ENCODE measurements at regions not wholly inside any gene's neighbourhood (a gene's known extent, or its start where the extent isn't known, plus 50 kb on each side); places are given as distances from the start of the nearest gene placed in this dataset.
"Not testable (repeated sequence)": the region's sequence is repeated elsewhere in the genome, so short reads cannot be mapped to it uniquely, and the experiment has no call there.

- no peak for DNase-seq (ENCODE audit: low read depth in 3 of 3, low spot score in 2 of 3)
Observed at GRCh38 chr10:124173298-124173900, 80.0 kb upstream of the CHST15 start.

DNA sequence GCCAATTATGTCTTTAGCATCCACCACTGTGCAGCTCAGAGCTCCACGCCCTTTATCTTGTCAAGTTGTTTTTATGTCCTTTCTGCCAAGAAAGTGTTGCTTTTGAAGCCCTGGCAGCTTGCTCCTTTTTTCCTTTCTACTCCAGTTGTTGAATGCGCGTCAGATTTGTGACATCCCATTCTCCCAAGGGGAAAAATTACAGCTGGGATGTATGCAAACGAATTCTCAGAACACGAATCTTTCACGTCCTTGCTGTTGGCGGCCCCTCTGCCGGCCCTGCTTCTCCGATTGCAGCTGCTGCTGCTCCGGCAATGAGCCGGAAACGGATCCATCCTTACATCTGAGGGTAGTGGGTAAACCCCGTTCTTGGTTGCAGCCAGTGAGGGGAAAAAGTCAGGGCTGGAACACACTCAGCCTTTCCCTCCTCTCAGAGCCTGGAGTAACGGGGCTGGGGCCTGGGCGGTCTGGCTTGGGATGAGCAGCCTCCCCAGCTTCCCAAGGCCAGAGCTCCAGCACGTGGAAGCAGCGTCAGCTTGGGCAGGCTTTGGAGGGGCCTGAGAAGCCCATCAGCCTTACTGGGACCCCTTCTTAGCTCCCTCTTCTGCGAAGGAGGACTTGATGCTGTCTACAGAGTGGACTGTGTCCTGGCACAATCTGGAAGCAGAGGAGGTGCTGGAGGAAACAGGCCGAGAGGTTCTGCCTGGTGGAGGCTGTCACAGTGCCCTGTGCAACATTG lies 79.0 kb upstream of the CHST15 start:
- no peak for DNase-seq (ENCODE audit: low read depth in 3 of 3, low spot score in 2 of 3)

- no peak for DNase-seq (ENCODE audit: low read depth in 3 of 3, low spot score in 2 of 3)
Observed at GRCh38 chr10:124171561-124171960, 78.2 kb upstream of the CHST15 start.

DNA sequence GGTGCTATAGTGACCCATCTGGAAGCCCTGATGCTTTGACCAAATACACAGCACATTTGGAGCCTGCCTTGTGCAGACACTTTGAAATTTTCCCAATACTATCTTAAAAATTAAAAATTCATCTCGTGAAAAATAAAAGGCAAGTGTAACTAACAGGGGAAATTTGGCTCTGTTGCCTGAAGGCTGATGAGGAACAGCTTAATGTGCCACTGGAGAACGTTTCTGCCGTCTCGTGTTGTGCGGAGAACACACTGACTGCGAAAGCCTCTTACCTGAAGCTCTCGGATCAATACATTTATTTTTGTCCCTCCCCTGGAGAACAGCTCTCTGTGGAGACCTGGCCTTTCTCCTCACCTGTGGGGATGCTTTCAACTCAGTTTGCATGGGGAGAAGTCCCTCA lies 77.2 kb upstream of the CHST15 start:
- no peak for DNase-seq (ENCODE audit: low read depth in 3 of 3, low spot score in 2 of 3)

DNA sequence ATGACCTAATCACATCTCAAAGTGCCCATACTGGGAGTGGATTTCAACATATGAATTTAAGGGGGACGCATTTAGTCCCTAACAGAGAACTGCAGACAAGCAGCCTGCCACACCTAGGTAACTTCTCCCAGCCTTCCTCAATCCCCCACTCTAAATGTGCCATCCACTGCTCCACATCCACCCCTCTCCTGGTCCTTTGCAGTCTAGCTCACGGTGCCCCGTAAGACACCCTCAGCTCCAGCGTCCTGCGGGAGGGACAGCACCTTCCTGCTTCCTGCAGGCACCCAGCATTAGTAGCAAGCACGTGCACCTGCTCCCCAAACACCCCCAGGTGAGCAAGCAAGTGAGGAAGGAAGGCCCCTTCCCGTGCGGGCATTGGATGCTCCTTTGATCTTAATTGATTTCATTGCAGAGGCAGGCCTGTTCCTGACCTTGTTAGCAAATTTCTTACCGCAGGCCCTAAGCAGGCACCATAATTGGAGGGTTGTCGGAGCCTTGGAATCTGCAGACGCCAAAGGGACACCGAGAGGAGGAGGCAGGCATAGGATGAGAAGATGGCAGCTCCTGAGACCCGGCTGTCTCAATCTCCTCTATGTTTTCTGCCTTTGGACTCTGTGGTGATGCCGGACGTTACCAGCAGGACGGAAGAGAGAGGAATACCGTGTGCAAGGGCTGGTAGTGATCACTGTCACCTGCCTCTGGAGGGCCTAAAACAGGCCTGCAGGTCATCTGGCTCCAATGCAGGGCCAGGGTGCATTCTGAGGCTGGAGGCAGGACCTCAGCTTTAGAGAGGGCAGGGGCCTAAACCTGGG lies 75.8 kb upstream of the CHST15 start:
- no peak for DNase-seq (ENCODE audit: low read depth in 3 of 3, low spot score in 2 of 3)

- no peak for DNase-seq (ENCODE audit: low read depth in 3 of 3, low spot score in 2 of 3)
Observed at GRCh38 chr10:124168581-124168980, 75.2 kb upstream of the CHST15 start.

DNA sequence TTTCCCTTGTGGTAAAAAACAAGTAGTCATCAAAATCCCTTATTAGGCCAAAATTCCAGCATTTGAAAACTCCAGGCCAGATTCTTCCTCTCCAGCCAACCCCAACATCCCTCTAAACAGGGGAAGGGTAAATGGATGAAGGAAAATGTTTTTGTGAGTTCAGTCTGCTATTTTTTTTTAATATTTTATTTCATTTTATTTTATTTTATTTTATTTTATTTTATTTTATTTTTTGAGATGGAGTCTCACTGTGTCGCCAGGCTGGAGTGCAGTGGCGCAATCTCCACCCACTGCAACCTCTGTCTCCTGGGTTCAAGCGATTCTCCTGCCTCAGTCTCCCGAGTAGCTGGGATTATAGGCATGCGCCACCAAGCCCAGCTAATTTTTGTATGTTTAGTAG lies 74.5 kb upstream of the CHST15 start:
- not testable (repeated sequence) for DNase-seq (ENCODE audit: low read depth in 3 of 3, low spot score in 2 of 3)

- no peak for DNase-seq (ENCODE audit: low read depth in 3 of 3, low spot score in 2 of 3)
Observed at GRCh38 chr10:124166431-124167125, 73.2 kb upstream of the CHST15 start.

DNA sequence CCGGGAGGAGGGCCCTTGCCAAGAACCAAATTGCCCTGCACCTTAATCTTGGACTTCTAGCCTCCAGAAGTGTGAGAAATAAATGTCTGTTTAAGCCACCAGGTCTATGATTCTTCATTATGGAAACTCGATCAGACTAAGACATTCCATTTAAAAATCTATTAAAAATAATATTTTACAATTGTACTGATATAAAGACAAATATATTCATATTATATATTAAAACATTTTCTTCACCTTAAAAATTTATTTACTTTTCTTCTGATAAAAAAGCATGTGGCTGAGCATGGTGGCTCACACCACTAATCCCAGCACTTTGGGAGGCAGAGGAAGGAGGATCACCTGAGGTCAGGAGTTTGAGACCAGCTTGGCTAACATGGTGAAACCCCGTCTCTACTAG lies 72.4 kb upstream of the CHST15 start:
- no peak for DNase-seq (ENCODE audit: low read depth in 3 of 3, low spot score in 2 of 3)

DNA sequence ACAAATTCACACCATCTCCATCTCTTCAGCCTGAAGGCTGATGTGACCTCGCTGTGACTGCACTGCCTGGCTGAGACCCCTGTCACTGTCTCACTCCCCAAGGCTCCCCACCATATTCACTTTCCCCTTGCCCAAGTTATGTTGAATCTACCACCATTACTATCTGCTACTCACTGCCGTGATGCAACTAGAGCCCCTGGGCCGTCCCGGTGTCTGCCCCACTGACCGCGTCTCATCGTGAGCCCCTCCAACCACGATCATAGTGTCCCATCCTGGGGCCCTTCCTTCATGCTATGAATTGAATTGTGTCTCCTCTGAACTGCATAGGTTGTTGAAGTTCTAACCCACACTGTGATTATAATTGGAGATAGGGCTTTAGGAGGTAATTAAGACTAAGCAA lies 71.9 kb upstream of the CHST15 start:
- DNase-seq (ENCODE audit: low read depth in 3 of 3, low spot score in 2 of 3), result no peak

DNA sequence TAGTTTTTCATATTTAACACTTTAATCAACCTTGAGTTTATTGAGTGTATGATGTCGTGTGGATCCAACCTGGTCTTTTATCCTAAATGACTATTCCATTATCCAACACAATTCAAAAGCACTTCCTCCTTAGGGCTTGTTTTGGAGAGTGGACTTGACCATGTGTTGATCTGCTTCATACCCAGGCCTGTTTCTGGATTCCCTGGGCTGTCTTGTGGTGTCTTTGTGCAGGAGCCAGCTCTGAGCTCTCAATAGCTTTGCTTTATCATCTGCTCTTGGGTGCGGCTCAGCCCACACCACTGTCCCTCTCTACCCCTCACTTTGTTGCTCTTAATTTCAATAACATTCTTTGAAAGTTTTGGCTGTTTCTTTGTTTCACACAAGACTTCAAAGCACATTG lies 70.9 kb upstream of the CHST15 start:
- DNase-seq (ENCODE audit: low read depth in 3 of 3, low spot score in 2 of 3), result no peak

DNA sequence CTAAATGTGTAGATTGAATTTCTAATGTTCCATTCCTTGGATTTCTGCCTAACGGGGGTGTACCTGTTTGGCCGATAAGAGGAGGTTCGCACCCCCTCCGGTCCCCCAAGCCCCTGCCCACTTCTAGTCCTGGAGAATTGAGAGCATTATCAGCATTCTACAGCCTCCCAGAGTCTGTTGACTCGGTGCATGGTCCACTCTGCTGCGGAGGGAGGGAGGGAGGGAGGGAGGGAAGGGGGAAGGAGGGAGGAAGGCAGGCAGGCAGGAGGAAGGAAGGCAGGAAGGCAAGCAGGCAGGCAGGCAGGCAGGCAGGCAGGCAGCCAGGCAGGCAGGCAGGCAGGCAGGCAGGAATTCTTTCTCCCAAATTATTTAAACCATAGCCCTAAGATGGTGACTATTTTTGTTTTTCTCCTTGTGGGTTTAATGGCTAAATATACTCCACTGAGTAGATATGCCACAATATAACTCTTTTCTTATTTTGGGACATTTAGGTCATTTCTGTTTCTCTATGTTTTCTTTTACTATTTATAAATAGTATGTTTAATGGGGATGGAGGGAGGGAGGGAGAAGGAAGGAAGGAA lies 69.5 kb upstream of the CHST15 start:
- DNase-seq (ENCODE audit: low read depth in 3 of 3, low spot score in 2 of 3), result no peak

GRCh38 chr10:124162136-124162535 lies 68.7 kb upstream of the CHST15 start:
- no peak for DNase-seq (ENCODE audit: low read depth in 3 of 3, low spot score in 2 of 3)

DNA sequence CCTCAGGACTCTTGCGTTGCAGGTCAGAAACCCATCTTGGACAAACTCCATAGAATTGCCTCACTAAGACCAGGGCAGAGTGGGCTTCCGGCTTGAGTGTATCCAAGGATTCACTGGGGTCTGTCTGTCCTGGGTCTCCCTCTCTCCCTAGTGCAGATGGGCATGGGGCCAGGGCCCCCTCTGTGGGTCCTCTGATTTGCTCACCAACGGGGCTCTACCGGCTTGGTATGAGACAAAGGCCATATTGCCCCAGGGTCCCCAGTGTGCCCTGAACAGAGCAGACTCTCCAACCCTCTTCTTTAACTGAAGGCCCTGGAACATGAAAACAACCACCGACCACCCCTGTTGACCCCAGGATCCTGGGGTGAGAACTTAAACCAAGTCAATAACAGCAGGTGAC lies 68.2 kb upstream of the CHST15 start:
- no peak for DNase-seq (ENCODE audit: low read depth in 3 of 3, low spot score in 2 of 3)

DNA sequence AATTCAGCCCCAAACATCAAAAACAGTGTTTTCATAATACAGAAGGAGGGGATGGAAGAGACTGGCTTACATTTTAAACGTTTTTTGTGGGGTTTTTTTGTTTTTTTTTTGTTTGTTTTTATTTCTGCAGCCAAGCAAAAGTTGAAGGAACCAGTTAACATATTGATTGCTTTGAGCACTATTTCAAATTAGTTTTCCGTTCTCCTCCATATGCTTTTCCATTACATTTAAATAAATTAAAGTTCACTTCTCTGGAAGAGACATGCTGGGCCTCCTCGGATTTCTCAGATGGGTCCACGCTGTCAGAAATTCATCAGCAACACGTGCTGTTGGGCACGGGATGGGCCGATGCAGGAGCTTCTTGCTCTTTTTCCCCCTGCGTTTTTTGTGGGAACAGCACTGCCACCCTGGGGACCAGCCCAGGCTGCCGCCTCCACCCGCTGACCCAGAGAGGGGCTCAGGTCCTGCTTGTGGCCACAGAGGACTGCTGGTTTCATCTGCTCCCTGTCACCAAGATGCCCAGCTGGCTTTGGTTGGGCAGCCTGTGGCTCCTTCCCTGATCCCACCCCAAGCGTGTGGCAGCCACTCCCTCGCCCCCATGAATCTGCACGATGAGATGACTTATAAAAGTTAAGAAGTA lies 67.7 kb upstream of the CHST15 start:
- no peak for DNase-seq (ENCODE audit: low read depth in 3 of 3, low spot score in 2 of 3)

DNA sequence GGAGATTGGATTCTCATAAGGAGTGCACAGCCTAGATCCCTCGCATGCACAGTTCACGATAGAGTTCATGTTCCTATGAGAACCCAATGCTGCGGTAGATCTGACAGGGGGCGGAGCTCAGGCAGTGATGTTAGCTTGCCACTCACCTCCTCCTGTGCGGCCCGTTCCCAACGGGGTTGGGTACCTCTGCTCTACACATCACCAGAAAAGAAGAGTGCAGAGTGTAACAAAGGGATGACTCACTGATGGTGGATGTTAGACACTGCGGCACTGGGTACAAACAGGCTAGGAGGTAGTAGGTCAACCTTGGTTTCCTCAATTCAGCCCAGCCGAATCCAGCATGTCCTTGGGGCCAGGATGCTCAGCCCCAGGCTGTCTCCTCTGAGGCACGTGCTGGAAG lies 66.8 kb upstream of the CHST15 start:
- DNase-seq (ENCODE audit: low read depth in 3 of 3, low spot score in 2 of 3), result no peak

GRCh38 chr10:124159153-124159552 lies 65.8 kb upstream of the CHST15 start:
- no peak for DNase-seq (ENCODE audit: low read depth in 3 of 3, low spot score in 2 of 3)

GRCh38 chr10:124158592-124158991 lies 65.2 kb upstream of the CHST15 start:
- no peak for DNase-seq (ENCODE audit: low read depth in 3 of 3, low spot score in 2 of 3)

- DNase-seq (ENCODE audit: low read depth in 3 of 3, low spot score in 2 of 3), result no peak
Observed at GRCh38 chr10:124157271-124157681, 63.9 kb upstream of the CHST15 start.

GRCh38 chr10:124156524-124157260 lies 63.3 kb upstream of the CHST15 start:
- no peak for DNase-seq (ENCODE audit: low read depth in 3 of 3, low spot score in 2 of 3)
